HG02981 (cell line): ENCODE measurements at regions not wholly inside any gene's neighbourhood (a gene's known extent, or its start where the extent isn't known, plus 50 kb on each side); places are given as distances from the start of the nearest gene placed in this dataset.
"Not testable (repeated sequence)": the region's sequence is repeated elsewhere in the genome, so short reads cannot be mapped to it uniquely, and the experiment has no call there.

Source experiments
- ATAC-seq: cut with Tn5 transposase; IDR thresholded peaks from one replicate; pipeline ENCODE4 v1.9.1; 2021; ENCODE audit warnings: mild to moderate bottlenecking, moderate library complexity; ENCODE audit not compliant: unreplicated experiment

- ATAC-seq: no peak
These were observed 433.3 kb downstream of the TOX3 start for GRCh38 chr16:52113533-52114183.

GRCh38 chr16:52104993-52105392 is 441.9 kb downstream of the TOX3 start:
- not testable (repeated sequence) for ATAC-seq

GRCh38 chr16:52103791-52104190 is 443.2 kb downstream of the TOX3 start:
- ATAC-seq: no peak

- no peak for ATAC-seq
These were observed 445.7 kb downstream of the TOX3 start for GRCh38 chr16:52101246-52101645.

GRCh38 chr16:52099382-52099781 is 447.6 kb downstream of the TOX3 start:
- no peak for ATAC-seq

- ATAC-seq: no peak
These were observed 451.5 kb downstream of the TOX3 start for GRCh38 chr16:52095471-52095870.

- ATAC-seq: no peak
These were observed 454.8 kb downstream of the TOX3 start for GRCh38 chr16:52092126-52092525.

GRCh38 chr16:52090080-52090479 is 456.9 kb downstream of the TOX3 start:
- no peak for ATAC-seq

GRCh38 chr16:52089476-52089875 is 457.5 kb downstream of the TOX3 start:
- ATAC-seq: no peak

- no peak for ATAC-seq
These were observed 460.0 kb downstream of the TOX3 start for GRCh38 chr16:52086901-52087300.

GRCh38 chr16:52078716-52079655 is 468.0 kb downstream of the TOX3 start:
- no peak for ATAC-seq

GRCh38 chr16:52077607-52078006 is 469.3 kb downstream of the TOX3 start:
- ATAC-seq: no peak

- ATAC-seq: no peak
These were observed 470.1 kb downstream of the TOX3 start for GRCh38 chr16:52076801-52077201.

- no peak for ATAC-seq
These were observed 470.6 kb downstream of the TOX3 start for GRCh38 chr16:52076332-52076731.

- ATAC-seq: no peak
These were observed 472.8 kb downstream of the TOX3 start for GRCh38 chr16:52074133-52074532.

GRCh38 chr16:52073024-52073423 is 473.9 kb downstream of the TOX3 start:
- no peak for ATAC-seq

GRCh38 chr16:52071101-52071500 is 475.8 kb downstream of the TOX3 start:
- no peak for ATAC-seq

- no peak for ATAC-seq
These were observed 476.4 kb downstream of the TOX3 start for GRCh38 chr16:52070341-52071057.

- ATAC-seq: no peak
These were observed 477.1 kb downstream of the TOX3 start for GRCh38 chr16:52069866-52070265.

- ATAC-seq: no peak
These were observed 478.4 kb downstream of the TOX3 start for GRCh38 chr16:52068447-52069074.

- ATAC-seq: no peak
These were observed 480.0 kb downstream of the TOX3 start for GRCh38 chr16:52066962-52067361.
